HG03558 (cell line): ENCODE measurements at regions not wholly inside any gene's neighbourhood (a gene's known extent, or its start where the extent isn't known, plus 50 kb on each side); places are given as distances from the start of the nearest gene placed in this dataset.
"Not testable (repeated sequence)": the region's sequence is repeated elsewhere in the genome, so short reads cannot be mapped to it uniquely, and the experiment has no call there.

ENCODE experiments used
- ATAC-seq: cut with Tn5 transposase; IDR thresholded peaks from one replicate; pipeline ENCODE4 v1.9.1; 2021; ENCODE audit warnings: moderate number of reproducible peaks; ENCODE audit not compliant: unreplicated experiment; ENCODE audit errors: extremely low read depth

DNA sequence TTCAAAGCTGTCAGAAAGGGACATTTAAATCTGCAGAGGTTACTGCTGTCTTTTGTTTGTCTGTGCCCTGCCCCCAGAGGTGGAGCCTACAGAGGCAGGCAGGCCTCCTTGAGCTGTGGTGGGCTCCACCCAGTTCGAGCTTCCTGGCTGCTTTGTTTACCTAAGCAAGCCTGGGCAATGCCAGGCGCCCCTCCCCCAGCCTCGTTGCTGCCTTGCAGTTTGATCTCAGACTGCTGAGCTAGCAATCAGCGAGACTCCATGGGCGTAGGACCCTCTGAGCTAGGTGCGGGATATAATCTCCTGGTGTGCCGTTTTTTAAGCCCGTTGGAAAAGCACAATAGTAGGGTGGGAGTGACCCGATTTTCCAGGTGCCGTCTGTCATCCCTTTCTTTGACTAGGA lies 86.6 kb upstream of the ZWINT start:
- not testable (repeated sequence) for ATAC-seq

DNA sequence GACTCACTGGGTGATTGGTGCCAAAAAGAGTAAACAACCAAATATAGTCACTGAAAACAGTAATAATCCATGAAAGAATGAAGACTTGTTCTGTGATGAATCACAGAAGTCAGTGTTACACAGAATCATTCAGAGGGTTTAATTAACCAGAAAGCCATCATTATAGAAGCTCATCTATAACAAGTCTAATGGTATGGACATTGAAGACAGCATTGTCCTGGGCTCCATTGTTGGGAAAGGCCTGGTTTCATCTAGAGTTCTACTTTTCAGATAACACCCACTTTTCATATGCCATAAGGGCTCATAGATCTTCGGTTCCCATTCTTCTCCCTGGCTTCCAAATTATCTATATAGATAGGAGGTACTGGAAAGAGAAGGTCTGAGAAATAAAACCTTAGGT lies 80.3 kb upstream of the ZWINT start:
- not testable (repeated sequence) for ATAC-seq
